ENCODE measurements at regions not wholly inside any gene's neighbourhood (a gene's known extent, or its start where the extent isn't known, plus 50 kb on each side); places are given as distances from the start of the nearest gene placed in this dataset.

- TF ChIP-seq CTCF (IDR thresholded peaks at IDR 0.05; ENCODE audit: extremely low read depth in 1 of 2, insufficient read depth in 1 of 2, low read depth in 1 of 2, low read length in 2 of 2) (no peak), POLR2AphosphoS5 (IDR thresholded peaks at IDR 0.05; ENCODE audit: insufficient read depth, low read depth, low read length) (no peak), JUN (IDR thresholded peaks at IDR 0.05; ENCODE audit: borderline replicate concordance, insufficient read depth, insufficient read length, low read depth) (no peak), POLR2A (IDR thresholded peaks at IDR 0.05; ENCODE audit: low read depth, low read length) (no peak), EZH2 (IDR thresholded peaks at IDR 0.05; ENCODE audit: borderline replicate concordance, low read depth, low read length, severe bottlenecking) (no peak), MAX (IDR thresholded peaks at IDR 0.05; ENCODE audit: insufficient read depth, insufficient read length) (no peak), MYC (IDR thresholded peaks at IDR 0.05; ENCODE audit: low read depth, low read length) (no peak)
These were observed 81.2 kb downstream of the FAM124B start for GRCh38 chr2:224320660-224321059.

Data from endothelial cell of umbilical vein (primary cell).